HepG2 (cell line): ENCODE measurements at regions not wholly inside any gene's neighbourhood (a gene's known extent, or its start where the extent isn't known, plus 50 kb on each side); places are given as distances from the start of the nearest gene placed in this dataset.

Experiments
- ADNP ChIP-seq: sonication (generic); formaldehyde crosslinking; IDR thresholded peaks from 2 replicates; pipeline ENCODE4 v1.4.0; 2020; ENCODE audit warnings: missing genetic modification reagents
- AHR ChIP-seq: IDR thresholded peaks from 2 replicates; pipeline ENCODE4 v1.6.1; 2018; ENCODE audit warnings: missing genetic modification reagents, missing compliant biosample characterization
- ESRRA ChIP-seq: sonication (generic); formaldehyde crosslinking; IDR thresholded peaks from 2 replicates; pipeline ENCODE4 v1.5.1; 2020; ENCODE audit warnings: mild to moderate bottlenecking, low read depth, missing genetic modification reagents
- GZF1 ChIP-seq: sonication (generic); formaldehyde crosslinking; IDR thresholded peaks from 2 replicates; pipeline ENCODE4 v1.5.1; 2020; ENCODE audit warnings: mild to moderate bottlenecking, missing genetic modification reagents
- HMG20B ChIP-seq: conservative IDR thresholded peaks from 2 replicates; pipeline ENCODE4 v1.6.1; 2016; ENCODE audit warnings: missing genetic modification reagents, missing compliant biosample characterization
- HNF4G ChIP-seq, 2 experiments: sonication (generic) in 1 of 2; formaldehyde crosslinking in 1 of 2; IDR thresholded peaks; 2 replicates each; pipeline versions ENCODE4 v1.4.0 to v1.6.1; 2011 to 2020; ENCODE audit warnings: borderline replicate concordance in 2 of 2, low read depth in 2 of 2, mild to moderate bottlenecking in 2 of 2, low read length in 1 of 2, missing genetic modification reagents in 1 of 2, moderate library complexity in 1 of 2
- KDM6A ChIP-seq: IDR thresholded peaks from 2 replicates; pipeline ENCODE4 v1.6.1; 2016; ENCODE audit warnings: low read depth
- MYC ChIP-seq: sonication (generic); formaldehyde crosslinking; IDR thresholded peaks from 2 replicates; pipeline ENCODE4 v1.9.0; 2021; ENCODE audit warnings: missing genetic modification reagents, borderline replicate concordance
- RBM22 ChIP-seq: fragments of 200-400 bp; formaldehyde crosslinking; optimal IDR thresholded peaks from 2 replicates; pipeline ENCODE3; 2017; ENCODE audit warnings: mild to moderate bottlenecking, low read length, moderate library complexity
- ZNF263 ChIP-seq: sonication (generic); formaldehyde crosslinking; IDR thresholded peaks from 2 replicates; pipeline ENCODE4 v1.4.0; 2020; ENCODE audit warnings: missing genetic modification reagents
- ZNF432 ChIP-seq: sonication (generic); formaldehyde crosslinking; IDR thresholded peaks from 2 replicates; pipeline ENCODE4 v1.5.0; 2020; ENCODE audit warnings: missing genetic modification reagents, mild to moderate bottlenecking, borderline replicate concordance
- ZNF577 ChIP-seq: sonication (generic); formaldehyde crosslinking; IDR thresholded peaks from 2 replicates; pipeline ENCODE4 v1.4.0; 2020; ENCODE audit warnings: mild to moderate bottlenecking, low read depth, missing genetic modification reagents, borderline replicate concordance
- TF ChIP-seq, protein P1 (sequence below): sonication (generic); formaldehyde crosslinking; IDR thresholded peaks from 2 replicates; pipeline ENCODE4 v1.4.0; 2020; ENCODE audit warnings: mild to moderate bottlenecking, missing genetic modification reagents
- TF ChIP-seq, protein P2 (sequence below): sonication (generic); formaldehyde crosslinking; IDR thresholded peaks from 2 replicates; pipeline ENCODE4 v1.4.0; 2020; ENCODE audit warnings: mild to moderate bottlenecking, missing genetic modification reagents
- TF ChIP-seq, protein P3 (sequence below): sonication (generic); formaldehyde crosslinking; IDR thresholded peaks from 2 replicates; pipeline ENCODE4 v1.4.0; 2020; ENCODE audit warnings: missing genetic modification reagents, borderline replicate concordance
- TF ChIP-seq, protein P4 (sequence below): sonication (generic); formaldehyde crosslinking; conservative IDR thresholded peaks from 2 replicates; pipeline ENCODE4 v1.4.0; 2020; ENCODE audit warnings: missing genetic modification reagents
- TF ChIP-seq, protein P5 (sequence below): sonication (generic); formaldehyde crosslinking; IDR thresholded peaks from 2 replicates; pipeline ENCODE4 v1.4.0; 2020; ENCODE audit warnings: missing genetic modification reagents, borderline replicate concordance

DNA sequence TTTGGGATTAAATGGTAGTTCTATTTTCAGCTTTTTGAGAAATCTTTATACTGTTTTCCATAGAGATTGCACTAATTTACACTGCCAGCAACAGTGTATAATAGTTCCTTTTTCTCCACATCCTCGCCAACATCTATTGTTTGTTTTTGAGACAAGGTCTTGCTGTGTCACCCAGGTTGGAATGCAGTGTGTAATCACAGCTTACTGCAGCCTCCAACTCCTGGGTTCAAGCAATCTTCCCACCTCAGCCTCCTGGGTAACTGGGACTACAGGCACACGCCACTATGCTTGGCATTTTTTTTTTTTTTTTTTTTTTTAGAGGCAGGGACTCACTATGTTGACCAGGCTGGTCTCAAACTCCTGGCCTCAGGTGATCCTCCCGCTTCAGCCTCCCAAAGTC lies 164.5 kb upstream of the CXADR start (continued):
- TF ChIP-seq, protein P1, sequence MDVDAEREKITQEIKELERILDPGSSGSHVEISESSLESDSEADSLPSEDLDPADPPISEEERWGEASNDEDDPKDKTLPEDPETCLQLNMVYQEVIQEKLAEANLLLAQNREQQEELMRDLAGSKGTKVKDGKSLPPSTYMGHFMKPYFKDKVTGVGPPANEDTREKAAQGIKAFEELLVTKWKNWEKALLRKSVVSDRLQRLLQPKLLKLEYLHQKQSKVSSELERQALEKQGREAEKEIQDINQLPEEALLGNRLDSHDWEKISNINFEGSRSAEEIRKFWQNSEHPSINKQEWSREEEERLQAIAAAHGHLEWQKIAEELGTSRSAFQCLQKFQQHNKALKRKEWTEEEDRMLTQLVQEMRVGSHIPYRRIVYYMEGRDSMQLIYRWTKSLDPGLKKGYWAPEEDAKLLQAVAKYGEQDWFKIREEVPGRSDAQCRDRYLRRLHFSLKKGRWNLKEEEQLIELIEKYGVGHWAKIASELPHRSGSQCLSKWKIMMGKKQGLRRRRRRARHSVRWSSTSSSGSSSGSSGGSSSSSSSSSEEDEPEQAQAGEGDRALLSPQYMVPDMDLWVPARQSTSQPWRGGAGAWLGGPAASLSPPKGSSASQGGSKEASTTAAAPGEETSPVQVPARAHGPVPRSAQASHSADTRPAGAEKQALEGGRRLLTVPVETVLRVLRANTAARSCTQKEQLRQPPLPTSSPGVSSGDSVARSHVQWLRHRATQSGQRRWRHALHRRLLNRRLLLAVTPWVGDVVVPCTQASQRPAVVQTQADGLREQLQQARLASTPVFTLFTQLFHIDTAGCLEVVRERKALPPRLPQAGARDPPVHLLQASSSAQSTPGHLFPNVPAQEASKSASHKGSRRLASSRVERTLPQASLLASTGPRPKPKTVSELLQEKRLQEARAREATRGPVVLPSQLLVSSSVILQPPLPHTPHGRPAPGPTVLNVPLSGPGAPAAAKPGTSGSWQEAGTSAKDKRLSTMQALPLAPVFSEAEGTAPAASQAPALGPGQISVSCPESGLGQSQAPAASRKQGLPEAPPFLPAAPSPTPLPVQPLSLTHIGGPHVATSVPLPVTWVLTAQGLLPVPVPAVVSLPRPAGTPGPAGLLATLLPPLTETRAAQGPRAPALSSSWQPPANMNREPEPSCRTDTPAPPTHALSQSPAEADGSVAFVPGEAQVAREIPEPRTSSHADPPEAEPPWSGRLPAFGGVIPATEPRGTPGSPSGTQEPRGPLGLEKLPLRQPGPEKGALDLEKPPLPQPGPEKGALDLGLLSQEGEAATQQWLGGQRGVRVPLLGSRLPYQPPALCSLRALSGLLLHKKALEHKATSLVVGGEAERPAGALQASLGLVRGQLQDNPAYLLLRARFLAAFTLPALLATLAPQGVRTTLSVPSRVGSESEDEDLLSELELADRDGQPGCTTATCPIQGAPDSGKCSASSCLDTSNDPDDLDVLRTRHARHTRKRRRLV (CRISPR knock-in tag), result no peak
- TF ChIP-seq MYC (CRISPR knock-in tag), result no peak
- TF ChIP-seq HNF4G (IDR thresholded peaks at IDR 0.05; ENCODE audit: borderline replicate concordance, low read depth, low read length), result no peak
- no peak for TF ChIP-seq HNF4G (CRISPR knock-in tag; IDR thresholded peaks at IDR 0.05; ENCODE audit: borderline replicate concordance, low read depth)
- TF ChIP-seq AHR, result no peak
- no peak for TF ChIP-seq GZF1 (CRISPR knock-in tag)
- TF ChIP-seq ADNP (CRISPR knock-in tag), result no peak
- TF ChIP-seq ZNF432, result no peak
- TF ChIP-seq, protein P2, sequence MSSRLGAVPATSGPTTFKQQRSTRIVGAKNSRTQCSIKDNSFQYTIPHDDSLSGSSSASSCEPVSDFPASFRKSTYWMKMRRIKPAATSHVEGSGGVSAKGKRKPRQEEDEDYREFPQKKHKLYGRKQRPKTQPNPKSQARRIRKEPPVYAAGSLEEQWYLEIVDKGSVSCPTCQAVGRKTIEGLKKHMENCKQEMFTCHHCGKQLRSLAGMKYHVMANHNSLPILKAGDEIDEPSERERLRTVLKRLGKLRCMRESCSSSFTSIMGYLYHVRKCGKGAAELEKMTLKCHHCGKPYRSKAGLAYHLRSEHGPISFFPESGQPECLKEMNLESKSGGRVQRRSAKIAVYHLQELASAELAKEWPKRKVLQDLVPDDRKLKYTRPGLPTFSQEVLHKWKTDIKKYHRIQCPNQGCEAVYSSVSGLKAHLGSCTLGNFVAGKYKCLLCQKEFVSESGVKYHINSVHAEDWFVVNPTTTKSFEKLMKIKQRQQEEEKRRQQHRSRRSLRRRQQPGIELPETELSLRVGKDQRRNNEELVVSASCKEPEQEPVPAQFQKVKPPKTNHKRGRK (CRISPR knock-in tag), result no peak
- no peak for TF ChIP-seq ZNF263
- no peak for TF ChIP-seq RBM22
- no peak for TF ChIP-seq ESRRA (CRISPR knock-in tag)
- no peak for TF ChIP-seq HMG20B (CRISPR knock-in tag)
- TF ChIP-seq, protein P3, sequence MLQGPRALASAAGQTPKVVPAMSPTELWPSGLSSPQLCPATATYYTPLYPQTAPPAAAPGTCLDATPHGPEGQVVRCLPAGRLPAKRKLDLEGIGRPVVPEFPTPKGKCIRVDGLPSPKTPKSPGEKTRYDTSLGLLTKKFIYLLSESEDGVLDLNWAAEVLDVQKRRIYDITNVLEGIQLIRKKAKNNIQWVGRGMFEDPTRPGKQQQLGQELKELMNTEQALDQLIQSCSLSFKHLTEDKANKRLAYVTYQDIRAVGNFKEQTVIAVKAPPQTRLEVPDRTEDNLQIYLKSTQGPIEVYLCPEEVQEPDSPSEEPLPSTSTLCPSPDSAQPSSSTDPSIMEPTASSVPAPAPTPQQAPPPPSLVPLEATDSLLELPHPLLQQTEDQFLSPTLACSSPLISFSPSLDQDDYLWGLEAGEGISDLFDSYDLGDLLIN (CRISPR knock-in tag), result no peak
- TF ChIP-seq, protein P4, sequence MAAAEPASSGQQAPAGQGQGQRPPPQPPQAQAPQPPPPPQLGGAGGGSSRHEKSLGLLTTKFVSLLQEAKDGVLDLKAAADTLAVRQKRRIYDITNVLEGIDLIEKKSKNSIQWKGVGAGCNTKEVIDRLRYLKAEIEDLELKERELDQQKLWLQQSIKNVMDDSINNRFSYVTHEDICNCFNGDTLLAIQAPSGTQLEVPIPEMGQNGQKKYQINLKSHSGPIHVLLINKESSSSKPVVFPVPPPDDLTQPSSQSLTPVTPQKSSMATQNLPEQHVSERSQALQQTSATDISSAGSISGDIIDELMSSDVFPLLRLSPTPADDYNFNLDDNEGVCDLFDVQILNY (CRISPR knock-in tag), result no peak
- TF ChIP-seq, protein P5, sequence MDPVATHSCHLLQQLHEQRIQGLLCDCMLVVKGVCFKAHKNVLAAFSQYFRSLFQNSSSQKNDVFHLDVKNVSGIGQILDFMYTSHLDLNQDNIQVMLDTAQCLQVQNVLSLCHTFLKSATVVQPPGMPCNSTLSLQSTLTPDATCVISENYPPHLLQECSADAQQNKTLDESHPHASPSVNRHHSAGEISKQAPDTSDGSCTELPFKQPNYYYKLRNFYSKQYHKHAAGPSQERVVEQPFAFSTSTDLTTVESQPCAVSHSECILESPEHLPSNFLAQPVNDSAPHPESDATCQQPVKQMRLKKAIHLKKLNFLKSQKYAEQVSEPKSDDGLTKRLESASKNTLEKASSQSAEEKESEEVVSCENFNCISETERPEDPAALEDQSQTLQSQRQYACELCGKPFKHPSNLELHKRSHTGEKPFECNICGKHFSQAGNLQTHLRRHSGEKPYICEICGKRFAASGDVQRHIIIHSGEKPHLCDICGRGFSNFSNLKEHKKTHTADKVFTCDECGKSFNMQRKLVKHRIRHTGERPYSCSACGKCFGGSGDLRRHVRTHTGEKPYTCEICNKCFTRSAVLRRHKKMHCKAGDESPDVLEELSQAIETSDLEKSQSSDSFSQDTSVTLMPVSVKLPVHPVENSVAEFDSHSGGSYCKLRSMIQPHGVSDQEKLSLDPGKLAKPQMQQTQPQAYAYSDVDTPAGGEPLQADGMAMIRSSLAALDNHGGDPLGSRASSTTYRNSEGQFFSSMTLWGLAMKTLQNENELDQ (CRISPR knock-in tag), result no peak
- TF ChIP-seq KDM6A (CRISPR knock-in tag), result no peak
- no peak for TF ChIP-seq ZNF577 (CRISPR knock-in tag)
